PFSK-1 (cell line): ENCODE measurements at regions not wholly inside any gene's neighbourhood (a gene's known extent, or its start where the extent isn't known, plus 50 kb on each side); places are given as distances from the start of the nearest gene placed in this dataset.

Experiments used
- FOXP2 ChIP-seq: optimal IDR thresholded peaks from 2 replicates; pipeline ENCODE3; 2011; ENCODE audit warnings: borderline replicate concordance, control low read depth, inconsistent platforms; ENCODE audit not compliant: insufficient read depth; ENCODE audit errors: extremely low read length, extremely low read depth
- POLR2AphosphoS5 ChIP-seq: IDR thresholded peaks from 2 replicates; pipeline ENCODE4 v1.6.1; 2012; ENCODE audit warnings: low read depth, mild to moderate bottlenecking, control low read depth, low read length, moderate library complexity
- SIN3A ChIP-seq: IDR thresholded peaks from 2 replicates; pipeline ENCODE4 v1.6.1; 2012; ENCODE audit warnings: mild to moderate bottlenecking, low read length, moderate library complexity, borderline replicate concordance; ENCODE audit not compliant: insufficient read depth
- TAF1 ChIP-seq: IDR thresholded peaks from 2 replicates; pipeline ENCODE4 v1.6.1; 2012; ENCODE audit warnings: low read length, control low read depth, borderline replicate concordance; ENCODE audit not compliant: insufficient read depth
- TF ChIP-seq, protein P1 (sequence below), 2 experiments: IDR thresholded peaks; 2 replicates each; pipeline versions ENCODE4 v1.6.1 to v1.8.0; 2011 to 2012; ENCODE audit warnings: low read depth in 2 of 2, low read length in 2 of 2, control low read depth in 1 of 2, inconsistent platforms in 1 of 2, mild to moderate bottlenecking in 1 of 2, moderate library complexity in 1 of 2; ENCODE audit not compliant: insufficient read depth in 1 of 2

DNA sequence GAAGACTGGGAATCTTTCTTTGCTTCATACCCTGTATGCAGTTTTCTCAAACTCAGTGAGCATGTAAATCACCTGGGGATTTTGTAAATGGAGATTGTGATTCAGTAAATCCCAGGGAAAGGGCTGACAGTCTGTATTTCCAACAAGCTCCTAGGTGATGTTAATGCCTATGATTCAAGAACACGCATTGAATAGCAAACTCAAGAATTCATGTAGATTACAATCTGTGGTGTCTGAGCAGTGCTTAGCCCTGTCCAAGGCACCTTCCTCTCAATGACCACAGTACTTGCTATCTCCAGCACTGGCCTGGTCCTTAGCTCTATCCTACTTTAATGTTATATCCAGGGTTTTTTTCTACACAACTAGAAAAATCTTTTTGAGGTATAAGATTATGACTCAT, 721.4 kb upstream of the MEF2C start:
- TF ChIP-seq FOXP2: no peak
- no peak for TF ChIP-seq TAF1
- TF ChIP-seq POLR2AphosphoS5: no peak
- no peak for TF ChIP-seq SIN3A
- TF ChIP-seq, protein P1, sequence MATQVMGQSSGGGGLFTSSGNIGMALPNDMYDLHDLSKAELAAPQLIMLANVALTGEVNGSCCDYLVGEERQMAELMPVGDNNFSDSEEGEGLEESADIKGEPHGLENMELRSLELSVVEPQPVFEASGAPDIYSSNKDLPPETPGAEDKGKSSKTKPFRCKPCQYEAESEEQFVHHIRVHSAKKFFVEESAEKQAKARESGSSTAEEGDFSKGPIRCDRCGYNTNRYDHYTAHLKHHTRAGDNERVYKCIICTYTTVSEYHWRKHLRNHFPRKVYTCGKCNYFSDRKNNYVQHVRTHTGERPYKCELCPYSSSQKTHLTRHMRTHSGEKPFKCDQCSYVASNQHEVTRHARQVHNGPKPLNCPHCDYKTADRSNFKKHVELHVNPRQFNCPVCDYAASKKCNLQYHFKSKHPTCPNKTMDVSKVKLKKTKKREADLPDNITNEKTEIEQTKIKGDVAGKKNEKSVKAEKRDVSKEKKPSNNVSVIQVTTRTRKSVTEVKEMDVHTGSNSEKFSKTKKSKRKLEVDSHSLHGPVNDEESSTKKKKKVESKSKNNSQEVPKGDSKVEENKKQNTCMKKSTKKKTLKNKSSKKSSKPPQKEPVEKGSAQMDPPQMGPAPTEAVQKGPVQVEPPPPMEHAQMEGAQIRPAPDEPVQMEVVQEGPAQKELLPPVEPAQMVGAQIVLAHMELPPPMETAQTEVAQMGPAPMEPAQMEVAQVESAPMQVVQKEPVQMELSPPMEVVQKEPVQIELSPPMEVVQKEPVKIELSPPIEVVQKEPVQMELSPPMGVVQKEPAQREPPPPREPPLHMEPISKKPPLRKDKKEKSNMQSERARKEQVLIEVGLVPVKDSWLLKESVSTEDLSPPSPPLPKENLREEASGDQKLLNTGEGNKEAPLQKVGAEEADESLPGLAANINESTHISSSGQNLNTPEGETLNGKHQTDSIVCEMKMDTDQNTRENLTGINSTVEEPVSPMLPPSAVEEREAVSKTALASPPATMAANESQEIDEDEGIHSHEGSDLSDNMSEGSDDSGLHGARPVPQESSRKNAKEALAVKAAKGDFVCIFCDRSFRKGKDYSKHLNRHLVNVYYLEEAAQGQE (IDR thresholded peaks at IDR 0.05; ENCODE audit: insufficient read depth in 1 of 2, low read depth in 2 of 2, low read length in 2 of 2): no peak

DNA sequence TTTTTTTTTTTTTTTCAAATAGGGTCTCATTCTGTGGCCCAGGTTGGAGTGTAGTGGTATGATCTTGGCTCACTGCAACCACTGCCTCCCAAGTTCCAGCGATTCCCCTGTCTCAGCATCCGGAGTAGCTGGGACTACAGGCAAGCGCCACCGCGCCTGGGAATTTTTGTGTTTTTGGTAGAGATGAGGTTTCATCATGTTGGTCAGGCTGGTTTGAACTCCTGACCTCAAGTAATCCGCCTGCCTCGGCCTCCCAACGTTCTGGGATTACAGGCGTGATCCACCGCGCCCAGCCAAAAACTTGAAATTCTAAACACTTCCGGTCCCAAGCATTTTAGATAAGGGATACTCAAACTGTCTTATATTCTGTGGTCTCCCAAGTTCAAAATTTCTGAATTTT, 718.9 kb upstream of the MEF2C start:
- TF ChIP-seq FOXP2 (no peak), TAF1 (no peak), SIN3A (no peak), POLR2AphosphoS5 (no peak)
- TF ChIP-seq, protein P1 (IDR thresholded peaks at IDR 0.05; ENCODE audit: insufficient read depth in 1 of 2, low read depth in 2 of 2, low read length in 2 of 2): no peak

DNA sequence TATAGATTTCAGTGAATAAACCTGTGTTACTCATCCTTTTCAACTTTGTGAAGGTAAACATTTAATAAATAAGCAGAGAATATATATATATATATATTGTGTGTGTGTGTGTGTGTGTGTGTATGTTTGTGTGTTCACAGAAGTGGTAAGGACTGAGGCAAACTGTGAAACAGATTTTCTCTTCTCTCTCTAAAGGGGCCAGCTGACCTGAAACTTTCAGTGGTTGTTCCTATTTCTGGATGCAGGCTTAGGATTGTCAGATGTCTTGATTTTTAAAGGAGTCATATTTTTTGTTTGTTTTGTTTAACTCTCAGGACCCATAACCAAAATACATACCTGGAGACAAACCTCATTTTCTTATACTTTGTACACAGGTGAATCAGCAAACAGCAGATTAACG, 714.9 kb upstream of the MEF2C start:
- no peak for TF ChIP-seq SIN3A
- TF ChIP-seq, protein P1 (IDR thresholded peaks at IDR 0.05; ENCODE audit: insufficient read depth in 1 of 2, low read depth in 2 of 2, low read length in 2 of 2): no peak
- no peak for TF ChIP-seq POLR2AphosphoS5
- no peak for TF ChIP-seq TAF1
- TF ChIP-seq FOXP2: no peak

DNA sequence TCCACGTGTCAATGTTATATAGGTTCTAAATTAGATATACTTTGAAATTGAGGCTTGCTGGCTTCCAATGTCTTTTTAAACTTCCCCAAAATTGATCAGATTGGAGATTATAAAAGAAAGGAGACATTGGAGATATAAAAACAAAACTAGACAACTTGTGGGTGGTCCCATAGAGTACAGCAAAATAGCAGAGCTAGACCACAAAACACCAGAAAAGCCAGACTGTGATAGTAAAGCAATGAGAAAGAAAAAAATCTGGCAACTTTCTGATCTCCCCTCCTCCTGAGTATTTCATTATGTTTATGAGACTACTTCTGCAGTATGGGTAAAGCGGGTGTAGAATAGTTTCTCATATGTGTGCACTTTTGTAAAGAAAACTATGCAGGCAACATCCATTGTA, 713.8 kb upstream of the MEF2C start:
- TF ChIP-seq SIN3A (no peak), TAF1 (no peak), POLR2AphosphoS5 (no peak), FOXP2 (no peak)
- TF ChIP-seq, protein P1 (IDR thresholded peaks at IDR 0.05; ENCODE audit: insufficient read depth in 1 of 2, low read depth in 2 of 2, low read length in 2 of 2): no peak

DNA sequence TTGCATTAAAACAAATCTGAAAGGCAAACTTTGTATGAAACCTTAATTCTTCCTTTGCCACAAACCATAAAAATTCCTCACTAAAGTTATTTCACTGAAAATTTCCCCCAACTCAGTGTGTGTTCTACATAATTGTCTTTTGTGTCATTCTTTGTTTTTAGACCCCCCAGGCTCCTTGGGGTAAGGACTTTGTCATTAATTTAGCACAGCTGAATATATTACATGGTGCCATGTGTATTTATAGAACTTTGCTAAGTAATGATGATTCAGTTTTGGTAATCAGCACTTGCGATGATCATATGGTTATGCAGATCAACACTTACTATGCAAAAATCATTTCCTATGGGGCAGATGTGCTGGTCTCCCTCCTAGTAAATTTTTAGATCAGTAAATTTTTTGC, 712.1 kb upstream of the MEF2C start:
- TF ChIP-seq TAF1 (no peak), FOXP2 (no peak), POLR2AphosphoS5 (no peak), SIN3A (no peak)
- TF ChIP-seq, protein P1 (IDR thresholded peaks at IDR 0.05; ENCODE audit: insufficient read depth in 1 of 2, low read depth in 2 of 2, low read length in 2 of 2): no peak
